CD4-positive, alpha-beta T cell (primary cell): ENCODE measurements at regions not wholly inside any gene's neighbourhood (a gene's known extent, or its start where the extent isn't known, plus 50 kb on each side); places are given as distances from the start of the nearest gene placed in this dataset.

Source experiments
- ATAC-seq: fragments of 200-7000 bp; cut with Tn5 transposase; one replicate; pipeline ENCODE4 v1.10.0; 2022; ENCODE audit warnings: mild to moderate bottlenecking; ENCODE audit not compliant: poor library complexity
- CTCF ChIA-PET: fragments of 350-600 bp; sonication (Branson Sonifier 250); formaldehyde crosslinking; loops from one replicate; lab custom pipeline; 2021; ENCODE audit warnings: antibody characterized with exemption, inconsistent platforms; lab: Charles Lee
- POLR2A ChIA-PET: fragments of 350-600 bp; sonication (Branson Sonifier 250); formaldehyde crosslinking; loops from one replicate; lab custom pipeline; 2021; ENCODE audit warnings: antibody characterized with exemption, inconsistent platforms; lab: Charles Lee
- DNase-seq, 14 experiments: peaks; one replicate each; pipeline ENCODE4 v3.0.0-alpha.2; 2013 to 2020; ENCODE audit warnings: mixed read lengths in 2 of 14
- H3K27ac ChIP-seq, 2 donors: one replicate each; pipeline versions ENCODE4 v1.5.1 to v1.7.0; 2013; ENCODE audit warnings: low read length in 2 of 2, low read depth in 1 of 2, mild to moderate bottlenecking in 1 of 2
- H3K27me3 ChIP-seq, 2 experiments: 1 replicate in 1 of 2; 2 replicates in 1 of 2; pipeline versions ENCODE4 v1.6.1 to v1.7.0; 2013; ENCODE audit warnings: low read length in 2 of 2, control low read depth in 1 of 2, mild to moderate bottlenecking in 1 of 2, moderate library complexity in 1 of 2; ENCODE audit not compliant: insufficient read depth in 2 of 2, control insufficient read depth in 1 of 2
- H3K36me3 ChIP-seq: one replicate; pipeline ENCODE4 v1.6.1; 2013; ENCODE audit warnings: low read length, control low read depth; ENCODE audit not compliant: insufficient read depth
- H3K4me1 ChIP-seq: one replicate; pipeline ENCODE4 v1.6.1; 2013; ENCODE audit warnings: low read length, control low read depth; ENCODE audit not compliant: insufficient read depth
- H3K4me3 ChIP-seq: one replicate; pipeline ENCODE4 v1.5.1; 2013; ENCODE audit warnings: mild to moderate bottlenecking, low read length, moderate library complexity
- H3K9me3 ChIP-seq, 2 experiments: 1 replicate in 1 of 2; 2 replicates in 1 of 2; pipeline versions ENCODE4 v1.6.1 to v1.7.0; 2013; ENCODE audit warnings: low read length in 2 of 2, mild to moderate bottlenecking in 2 of 2, control low read depth in 1 of 2, moderate library complexity in 1 of 2; ENCODE audit not compliant: control insufficient read depth in 1 of 2, insufficient read depth in 1 of 2
- H3K27ac Mint-ChIP-seq: one replicate; pipeline ENCODE4 v1.8.0; 2020; ENCODE audit warnings: mixed read lengths
- H3K27me3 Mint-ChIP-seq: one replicate; pipeline ENCODE4 v1.8.0; 2021; ENCODE audit warnings: mixed read lengths
- H3K36me3 Mint-ChIP-seq: one replicate; pipeline ENCODE4 v1.8.0; 2021; ENCODE audit warnings: low read depth, mixed read lengths
- H3K4me1 Mint-ChIP-seq: one replicate; pipeline ENCODE4 v1.8.0; 2021; ENCODE audit warnings: low read depth, mixed read lengths
- H3K4me3 Mint-ChIP-seq: one replicate; pipeline ENCODE4 v1.8.0; 2020; ENCODE audit warnings: mild to moderate bottlenecking, mixed read lengths
- H3K9me3 Mint-ChIP-seq: one replicate; pipeline ENCODE4 v1.8.0; 2020; ENCODE audit warnings: mixed read lengths
- intact Hi-C, 2 experiments: fragments of 100-400 bp; cut with DNase I in 1 of 2; cut with micrococcal nuclease in 1 of 2; formaldehyde crosslinking; loops; one replicate each; pipeline versions ENCODE4 v1.15.1 to v1.9.0; 2023 to 2025; cut with DNase I, micrococcal nuclease
- TF ChIP-seq, protein P1 (sequence below): fragments of 200-600 bp; IDR thresholded peaks from one replicate; pipeline ENCODE4 v1.8.0; 2022; ENCODE audit warnings: antibody characterized with exemption, mild to moderate bottlenecking

DNA sequence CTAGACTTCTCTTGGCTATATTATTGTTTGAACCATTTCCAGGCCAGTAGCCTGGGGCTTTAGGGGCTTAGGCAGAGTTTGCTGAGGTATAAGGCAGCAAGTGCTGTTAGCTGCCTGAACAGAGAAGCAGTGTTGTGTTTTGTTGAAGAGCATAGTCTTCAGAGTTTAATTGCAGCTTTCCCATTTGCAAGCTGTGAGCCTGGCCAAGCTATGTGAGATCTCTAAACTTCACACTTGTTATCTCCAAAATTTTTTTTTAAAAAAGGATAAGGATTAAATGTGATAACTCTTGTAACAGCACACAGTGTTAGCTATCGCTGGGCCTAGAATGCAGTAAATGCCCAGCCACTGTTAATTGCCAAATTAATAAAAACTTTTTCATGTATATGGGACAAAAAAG lies 782.4 kb downstream of the REEP3 start:
- ATAC-seq (no peak), DNase-seq (no peak)
- no peak overlapping the region for H3K27ac ChIP-seq
- no peak overlapping the region for H3K27ac Mint-ChIP-seq
- no peaks in the 10 kb centered on the region for H3K36me3 Mint-ChIP-seq
- no peak overlapping the region for H3K4me3 ChIP-seq
- H3K4me3 Mint-ChIP-seq = no peak overlapping the region
- intact Hi-C loops = no loop called here
- no peaks in the 10 kb centered on the region for H3K4me1 ChIP-seq
- ChIA-PET POLR2A (no interaction called here), CTCF (no interaction called here)
- no peaks in the 10 kb centered on the region for H3K27me3 Mint-ChIP-seq
- H3K9me3 Mint-ChIP-seq = no peaks in the 10 kb centered on the region
- no peaks in the 10 kb centered on the region for H3K9me3 ChIP-seq
- no peaks in the 10 kb centered on the region for H3K36me3 ChIP-seq
- TF ChIP-seq, protein P1, sequence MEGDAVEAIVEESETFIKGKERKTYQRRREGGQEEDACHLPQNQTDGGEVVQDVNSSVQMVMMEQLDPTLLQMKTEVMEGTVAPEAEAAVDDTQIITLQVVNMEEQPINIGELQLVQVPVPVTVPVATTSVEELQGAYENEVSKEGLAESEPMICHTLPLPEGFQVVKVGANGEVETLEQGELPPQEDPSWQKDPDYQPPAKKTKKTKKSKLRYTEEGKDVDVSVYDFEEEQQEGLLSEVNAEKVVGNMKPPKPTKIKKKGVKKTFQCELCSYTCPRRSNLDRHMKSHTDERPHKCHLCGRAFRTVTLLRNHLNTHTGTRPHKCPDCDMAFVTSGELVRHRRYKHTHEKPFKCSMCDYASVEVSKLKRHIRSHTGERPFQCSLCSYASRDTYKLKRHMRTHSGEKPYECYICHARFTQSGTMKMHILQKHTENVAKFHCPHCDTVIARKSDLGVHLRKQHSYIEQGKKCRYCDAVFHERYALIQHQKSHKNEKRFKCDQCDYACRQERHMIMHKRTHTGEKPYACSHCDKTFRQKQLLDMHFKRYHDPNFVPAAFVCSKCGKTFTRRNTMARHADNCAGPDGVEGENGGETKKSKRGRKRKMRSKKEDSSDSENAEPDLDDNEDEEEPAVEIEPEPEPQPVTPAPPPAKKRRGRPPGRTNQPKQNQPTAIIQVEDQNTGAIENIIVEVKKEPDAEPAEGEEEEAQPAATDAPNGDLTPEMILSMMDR = no peak
- H3K4me1 Mint-ChIP-seq = no peaks in the 10 kb centered on the region
- no peaks in the 10 kb centered on the region for H3K27me3 ChIP-seq

DNA sequence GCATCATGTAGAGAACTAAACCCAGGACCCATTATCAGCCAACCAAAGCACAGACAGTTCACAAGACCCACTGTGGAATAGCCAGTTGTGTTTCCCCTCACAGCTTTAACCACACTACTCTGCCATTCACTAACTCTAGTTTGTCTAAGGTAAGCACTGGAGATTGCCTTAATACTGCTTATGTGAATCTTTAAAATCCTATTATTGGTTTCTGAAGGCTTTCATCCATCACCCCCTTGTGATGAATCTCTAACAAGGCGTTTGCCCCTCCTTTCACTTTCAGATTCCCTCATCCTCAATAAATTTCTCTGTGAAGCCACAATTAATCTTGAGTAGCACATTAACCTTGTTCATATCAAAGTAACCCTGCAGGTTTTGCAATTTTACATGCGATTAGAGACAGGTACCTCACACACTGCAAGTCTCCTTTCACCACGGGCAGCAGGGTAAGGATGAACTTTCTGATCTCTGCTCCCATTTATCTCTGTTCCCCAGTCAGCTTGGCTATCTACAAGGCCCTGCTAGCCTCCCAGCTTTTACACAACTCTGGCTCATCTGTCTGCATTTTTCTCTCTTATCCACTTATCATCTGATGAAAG lies 785.6 kb downstream of the REEP3 start:
- H3K4me3 ChIP-seq = no peak overlapping the region
- H3K27me3 ChIP-seq = no peaks in the 10 kb centered on the region
- H3K4me1 Mint-ChIP-seq = no peaks in the 10 kb centered on the region
- intact Hi-C loops = no loop called here
- H3K4me3 Mint-ChIP-seq = no peak overlapping the region
- H3K36me3 Mint-ChIP-seq = no peaks in the 10 kb centered on the region
- no peak for DNase-seq
- H3K36me3 ChIP-seq = no peaks in the 10 kb centered on the region
- H3K27ac Mint-ChIP-seq = no peak overlapping the region
- H3K9me3 ChIP-seq = no peaks in the 10 kb centered on the region
- TF ChIP-seq, protein P1 = no peak
- H3K9me3 Mint-ChIP-seq = no peaks in the 10 kb centered on the region
- no peak for ATAC-seq
- H3K27me3 Mint-ChIP-seq = no peaks in the 10 kb centered on the region
- ChIA-PET POLR2A (no interaction called here), CTCF (no interaction called here)
- H3K4me1 ChIP-seq = no peaks in the 10 kb centered on the region
- H3K27ac ChIP-seq = no peak overlapping the region

DNA sequence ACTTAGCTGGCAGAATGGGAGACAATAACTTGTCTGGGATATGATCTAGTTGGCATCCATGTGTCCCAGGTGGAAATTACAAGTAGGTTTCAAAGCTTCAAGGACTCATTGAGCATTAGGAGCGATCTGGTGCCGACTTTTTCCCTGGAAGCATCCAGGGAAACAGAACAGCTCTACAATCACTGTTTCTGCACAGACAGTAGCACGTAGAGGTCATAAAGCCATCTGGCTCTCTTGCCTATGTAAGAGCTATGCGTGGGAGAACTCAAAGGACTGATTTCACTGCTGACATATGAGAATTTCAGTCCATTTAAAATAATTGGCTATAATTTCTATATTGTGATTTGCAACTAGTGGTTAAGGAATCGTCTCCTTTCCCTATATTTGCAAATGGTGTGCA lies 791.7 kb downstream of the REEP3 start:
- Histone ChIP-seq H3K9me3 (no peaks in the 10 kb centered on the region), H3K27ac (no peak overlapping the region), H3K27me3 (no peaks in the 10 kb centered on the region), H3K4me1 (no peaks in the 10 kb centered on the region), H3K36me3 (no peaks in the 10 kb centered on the region), H3K4me3 (no peak overlapping the region)
- intact Hi-C loops = no loop called here
- TF ChIP-seq, protein P1 = no peak
- ATAC-seq = no peak
- H3K27ac Mint-ChIP-seq = no peak overlapping the region
- DNase-seq = no peak
- H3K9me3 Mint-ChIP-seq = peaks cover 6% of the 10 kb centered on the region
- ChIA-PET POLR2A (no interaction called here), CTCF (no interaction called here)
- no peak overlapping the region for H3K4me3 Mint-ChIP-seq
- no peaks in the 10 kb centered on the region for H3K4me1 Mint-ChIP-seq
- H3K36me3 Mint-ChIP-seq = no peaks in the 10 kb centered on the region
- H3K27me3 Mint-ChIP-seq = no peaks in the 10 kb centered on the region
